ENCODE measurements at regions not wholly inside any gene's neighbourhood (a gene's known extent, or its start where the extent isn't known, plus 50 kb on each side); places are given as distances from the start of the nearest gene placed in this dataset.

- DNase-seq (no peak), ATAC-seq (replicated peaks in 1 of 2) (no peak)
- Mint-ChIP-seq H3K4me1 (ENCODE audit: low read depth) (peaks cover 16% of the 10 kb centered on the region), H3K36me3 (ENCODE audit: insufficient read depth in 2 of 2) (peaks cover 0 to 2% of the 10 kb centered on the region in 2 donors), H3K27ac (no peak overlapping the region), H3K9me3 (no peaks in the 10 kb centered on the region), H3K27me3 (ENCODE audit: low read depth) (peaks cover 43% of the 10 kb centered on the region), H3K4me3 (no peak overlapping the region)
These were observed 117.7 kb upstream of the MYL2 start for GRCh38 chr12:111038077-111038476.

- DNase-seq (no peak), ATAC-seq (replicated peaks in 1 of 2) (no peak)
- H3K9me3 Mint-ChIP-seq: no peaks in the 10 kb centered on the region
- H3K36me3 Mint-ChIP-seq (ENCODE audit: insufficient read depth in 2 of 2): peaks cover 0 to 2% of the 10 kb centered on the region in 2 donors
- peaks cover 22% of the 10 kb centered on the region for H3K4me1 Mint-ChIP-seq (ENCODE audit: low read depth)
- H3K4me3 Mint-ChIP-seq: peak overlapping the region in 1 of 2 donors; percentile 49
- peaks cover 53% of the 10 kb centered on the region for H3K27me3 Mint-ChIP-seq (ENCODE audit: low read depth)
- H3K27ac Mint-ChIP-seq: no peak overlapping the region
These were observed 116.7 kb upstream of the MYL2 start for GRCh38 chr12:111037047-111037446.

- no peak for DNase-seq
- Mint-ChIP-seq H3K36me3 (ENCODE audit: insufficient read depth in 2 of 2) (peaks cover 0 to 2% of the 10 kb centered on the region in 2 donors), H3K27ac (no peak overlapping the region), H3K27me3 (ENCODE audit: low read depth) (peaks cover 66% of the 10 kb centered on the region), H3K4me3 (peak overlapping the region; percentile 81 to 82), H3K4me1 (ENCODE audit: low read depth) (peaks cover 22% of the 10 kb centered on the region), H3K9me3 (no peaks in the 10 kb centered on the region)
- ATAC-seq (replicated peaks in 1 of 2): no peak
These were observed 115.4 kb upstream of the MYL2 start for GRCh38 chr12:111035578-111036301.

GRCh38 chr12:111034886-111035577, 114.7 kb upstream of the MYL2 start:
- ATAC-seq (replicated peaks in 1 of 2) (peak; percentile 20 to 28), DNase-seq (no peak)
- H3K4me3 Mint-ChIP-seq: peak overlapping the region; percentile 81 to 82
- H3K4me1 Mint-ChIP-seq (ENCODE audit: low read depth): peaks cover 22% of the 10 kb centered on the region
- no peak overlapping the region for H3K27ac Mint-ChIP-seq
- peaks cover 73% of the 10 kb centered on the region for H3K27me3 Mint-ChIP-seq (ENCODE audit: low read depth)
- H3K36me3 Mint-ChIP-seq (ENCODE audit: insufficient read depth in 2 of 2): peaks cover 0 to 2% of the 10 kb centered on the region in 2 donors
- H3K9me3 Mint-ChIP-seq: no peaks in the 10 kb centered on the region

- Mint-ChIP-seq H3K27me3 (ENCODE audit: low read depth) (peaks cover 70% of the 10 kb centered on the region), H3K4me1 (ENCODE audit: low read depth) (peaks cover 22% of the 10 kb centered on the region), H3K27ac (no peak within 1 kb of the TSS), H3K9me3 (no peaks in the 10 kb centered on the region), H3K36me3 (ENCODE audit: insufficient read depth in 2 of 2) (peaks cover 0 to 2% of the 10 kb centered on the region in 2 donors), H3K4me3 (peak within 1 kb of the TSS; percentile 81 to 82)
- DNase-seq (peak in 1 of 2 donors; percentile 6), ATAC-seq (replicated peaks in 1 of 2) (peak; percentile 33 to 49)
These were observed 113.9 kb upstream of the MYL2 start, which contains the start of gene CUX2 for GRCh38 chr12:111034083-111034885. TSS of gene CUX2 (plus strand) at chr12:111034165.

GRCh38 chr12:111033281-111034082, 113.1 kb upstream of the MYL2 start:
- Mint-ChIP-seq H3K27ac (no peak overlapping the region), H3K9me3 (no peaks in the 10 kb centered on the region), H3K4me3 (peak overlapping the region; percentile 68 to 71), H3K27me3 (ENCODE audit: low read depth) (peaks cover 62% of the 10 kb centered on the region), H3K36me3 (ENCODE audit: insufficient read depth in 2 of 2) (peaks cover 0 to 2% of the 10 kb centered on the region in 2 donors), H3K4me1 (ENCODE audit: low read depth) (peaks cover 22% of the 10 kb centered on the region)
- peak; percentile 15 to 29 for DNase-seq
- ATAC-seq (replicated peaks in 1 of 2): no peak

GRCh38 chr12:111032591-111032919, 112.2 kb upstream of the MYL2 start:
- H3K9me3 Mint-ChIP-seq: no peaks in the 10 kb centered on the region
- peaks cover 55% of the 10 kb centered on the region for H3K27me3 Mint-ChIP-seq (ENCODE audit: low read depth)

GRCh38 chr12:111031916-111032590, 111.7 kb upstream of the MYL2 start:
- Mint-ChIP-seq H3K4me1 (ENCODE audit: low read depth) (peaks cover 22% of the 10 kb centered on the region), H3K36me3 (ENCODE audit: insufficient read depth in 2 of 2) (peaks cover 0 to 2% of the 10 kb centered on the region in 2 donors), H3K4me3 (peak overlapping the region; percentile 58 to 69), H3K27ac (peak overlapping the region; percentile 65), H3K27me3 (ENCODE audit: low read depth) (peaks cover 50% of the 10 kb centered on the region), H3K9me3 (no peaks in the 10 kb centered on the region)
- DNase-seq: no peak
- no peak for ATAC-seq (replicated peaks in 1 of 2)

More at GRCh38 chr12:111032591-111032919, 112.2 kb upstream of the MYL2 start:
- H3K27ac Mint-ChIP-seq: peak overlapping the region; percentile 65
- H3K4me1 Mint-ChIP-seq (ENCODE audit: low read depth): peaks cover 22% of the 10 kb centered on the region
- DNase-seq (no peak), ATAC-seq (replicated peaks in 1 of 2) (no peak)
- peaks cover 0 to 2% of the 10 kb centered on the region in 2 donors for H3K36me3 Mint-ChIP-seq (ENCODE audit: insufficient read depth in 2 of 2)
- peak overlapping the region; percentile 58 to 69 for H3K4me3 Mint-ChIP-seq

GRCh38 chr12:111030800-111031199, 110.4 kb upstream of the MYL2 start:
- Mint-ChIP-seq H3K27ac (no peak overlapping the region), H3K27me3 (ENCODE audit: low read depth) (peaks cover 49% of the 10 kb centered on the region), H3K36me3 (ENCODE audit: insufficient read depth in 2 of 2) (peaks cover 0 to 2% of the 10 kb centered on the region in 2 donors), H3K4me3 (no peak overlapping the region), H3K4me1 (ENCODE audit: low read depth) (peaks cover 15% of the 10 kb centered on the region), H3K9me3 (no peaks in the 10 kb centered on the region)
- DNase-seq: no peak
- ATAC-seq (replicated peaks in 1 of 2): no peak

GRCh38 chr12:111029732-111030131, 109.4 kb upstream of the MYL2 start:
- Mint-ChIP-seq H3K9me3 (no peaks in the 10 kb centered on the region), H3K36me3 (ENCODE audit: insufficient read depth in 2 of 2) (no peaks in the 10 kb centered on the region), H3K27me3 (ENCODE audit: low read depth) (peaks cover 43% of the 10 kb centered on the region), H3K4me1 (ENCODE audit: low read depth) (peaks cover 6% of the 10 kb centered on the region), H3K4me3 (no peak overlapping the region), H3K27ac (no peak overlapping the region)
- no peak for DNase-seq
- no peak for ATAC-seq (replicated peaks in 1 of 2)

GRCh38 chr12:111029305-111029704, 108.9 kb upstream of the MYL2 start:
- no peaks in the 10 kb centered on the region for H3K36me3 Mint-ChIP-seq (ENCODE audit: insufficient read depth in 2 of 2)
- no peak overlapping the region for H3K27ac Mint-ChIP-seq
- ATAC-seq (replicated peaks in 1 of 2): no peak
- peaks cover 47% of the 10 kb centered on the region for H3K27me3 Mint-ChIP-seq (ENCODE audit: low read depth)
- no peak for DNase-seq
- no peaks in the 10 kb centered on the region for H3K9me3 Mint-ChIP-seq
- peaks cover 8% of the 10 kb centered on the region for H3K4me1 Mint-ChIP-seq (ENCODE audit: low read depth)
- no peak overlapping the region for H3K4me3 Mint-ChIP-seq

- Mint-ChIP-seq H3K36me3 (ENCODE audit: insufficient read depth in 2 of 2) (no peaks in the 10 kb centered on the region), H3K27me3 (ENCODE audit: low read depth) (peaks cover 49% of the 10 kb centered on the region), H3K27ac (no peak overlapping the region), H3K4me1 (ENCODE audit: low read depth) (peaks cover 9% of the 10 kb centered on the region), H3K4me3 (no peak overlapping the region), H3K9me3 (no peaks in the 10 kb centered on the region)
- ATAC-seq (replicated peaks in 1 of 2) (no peak), DNase-seq (no peak)
These were observed 108.5 kb upstream of the MYL2 start for GRCh38 chr12:111028830-111029229.

Data from activated T-cell treated with anti-CD3 and anti-CD28 coated beads, Interleukin-2, amount 50 U/mL, for 72 hours (primary cell).